Hematopoietic multipotent progenitor cell (in vitro differentiated cells): ENCODE measurements at regions not wholly inside any gene's neighbourhood (a gene's known extent, or its start where the extent isn't known, plus 50 kb on each side); places are given as distances from the start of the nearest gene placed in this dataset. TPM values are rescaled to one million over a fixed set of nuclear protein-coding genes. Genes with fewer than 3 reads are reported as not detected.
A peak's percentile ranks its signal among the peaks of the same experiment; 100 is the strongest.

ENCODE experiments used
- DNase-seq, 3 donors: peaks; one replicate each; pipeline ENCODE4 v3.0.0-alpha.2; 2011 to 2015; ENCODE audit warnings: low read depth in 2 of 3, low spot score in 2 of 3
- small RNA-seq: library from RNA; depleted of rRNA; stranded (forward); fragments of <200 nt; gene quantifications from one replicate; pipeline ENCODE3, GENCODE V24; 2012

GRCh38 chr5:157912621-157913325 lies 53.8 kb upstream of the CLINT1 start:
- no peak for DNase-seq

GRCh38 chr5:157911568-157911967 lies 52.6 kb upstream of the CLINT1 start:
- no peak for DNase-seq

Small RNAs in the stretch of these regions (small RNA-seq; reads per million reads assigned to genes)
- not detected for gene AC091979.2
- gene RNU2-48P = 10.7 reads per million, percentile 92 among the genes with 10 or more reads in this experiment
